IgD-negative memory B cell (primary cell): ENCODE measurements at regions not wholly inside any gene's neighbourhood (a gene's known extent, or its start where the extent isn't known, plus 50 kb on each side); places are given as distances from the start of the nearest gene placed in this dataset.

ENCODE experiments used
- H3K27ac Mint-ChIP-seq, 3 donors: one replicate each; pipeline ENCODE4 v1.8.0; 2020 to 2022; ENCODE audit warnings: mild to moderate bottlenecking in 3 of 3, mixed read lengths in 3 of 3, moderate library complexity in 1 of 3
- H3K27me3 Mint-ChIP-seq: one replicate; pipeline ENCODE4 v1.8.0; 2021; ENCODE audit warnings: mixed read lengths
- H3K36me3 Mint-ChIP-seq: one replicate; pipeline ENCODE4 v1.8.0; 2020; ENCODE audit warnings: mild to moderate bottlenecking, mixed read lengths
- H3K4me1 Mint-ChIP-seq, 3 donors: one replicate each; pipeline ENCODE4 v1.8.0; 2020 to 2022; ENCODE audit warnings: mixed read lengths in 3 of 3, mild to moderate bottlenecking in 1 of 3
- H3K4me3 Mint-ChIP-seq, 4 donors: one replicate each; pipeline ENCODE4 v1.8.0; 2020 to 2022; ENCODE audit warnings: mild to moderate bottlenecking in 4 of 4, mixed read lengths in 4 of 4, moderate library complexity in 3 of 4
- H3K9me3 Mint-ChIP-seq, 3 donors: one replicate each; pipeline ENCODE4 v1.8.0; 2020 to 2021; ENCODE audit warnings: mixed read lengths in 3 of 3, mild to moderate bottlenecking in 1 of 3

GRCh38 chr5:61744690-61745619 lies 412.9 kb downstream of the ZSWIM6 start:
- Mint-ChIP-seq H3K9me3 (peaks cover 2 to 13% (median 2%) of the 10 kb centered on the region in 3 donors), H3K27ac (peak overlapping the region in 1 of 3 donors; percentile 43), H3K36me3 (no peaks in the 10 kb centered on the region), H3K4me3 (peak overlapping the region in 1 of 4 donors; percentile 49), H3K4me1 (no peaks in the 10 kb centered on the region), H3K27me3 (no peaks in the 10 kb centered on the region)

GRCh38 chr5:61746831-61747575 lies 414.9 kb downstream of the ZSWIM6 start:
- H3K36me3 Mint-ChIP-seq, result no peaks in the 10 kb centered on the region
- H3K9me3 Mint-ChIP-seq, result peaks cover 2 to 15% (median 6%) of the 10 kb centered on the region in 3 donors
- H3K27me3 Mint-ChIP-seq, result no peaks in the 10 kb centered on the region
- H3K4me3 Mint-ChIP-seq, result no peak overlapping the region
- no peak overlapping the region for H3K27ac Mint-ChIP-seq
- no peaks in the 10 kb centered on the region for H3K4me1 Mint-ChIP-seq

GRCh38 chr5:61748121-61748520 lies 416.1 kb downstream of the ZSWIM6 start:
- Mint-ChIP-seq H3K27me3 (no peaks in the 10 kb centered on the region), H3K4me1 (no peaks in the 10 kb centered on the region), H3K36me3 (no peaks in the 10 kb centered on the region), H3K4me3 (no peak overlapping the region), H3K9me3 (peaks cover 3 to 15% (median 6%) of the 10 kb centered on the region in 3 donors), H3K27ac (no peak overlapping the region)

GRCh38 chr5:61748651-61749050 lies 416.6 kb downstream of the ZSWIM6 start:
- no peaks in the 10 kb centered on the region for H3K36me3 Mint-ChIP-seq
- H3K27ac Mint-ChIP-seq, result no peak overlapping the region
- no peaks in the 10 kb centered on the region for H3K4me1 Mint-ChIP-seq
- no peaks in the 10 kb centered on the region for H3K27me3 Mint-ChIP-seq
- H3K9me3 Mint-ChIP-seq, result peaks cover 4 to 13% (median 6%) of the 10 kb centered on the region in 3 donors
- H3K4me3 Mint-ChIP-seq, result no peak overlapping the region

- H3K36me3 Mint-ChIP-seq, result no peaks in the 10 kb centered on the region
- no peak overlapping the region for H3K4me3 Mint-ChIP-seq
- no peak overlapping the region for H3K27ac Mint-ChIP-seq
- H3K27me3 Mint-ChIP-seq, result no peaks in the 10 kb centered on the region
- peaks cover 2 to 8% (median 6%) of the 10 kb centered on the region in 3 donors for H3K9me3 Mint-ChIP-seq
- no peaks in the 10 kb centered on the region for H3K4me1 Mint-ChIP-seq
Measured at GRCh38 chr5:61752588-61752987, 420.5 kb downstream of the ZSWIM6 start.

GRCh38 chr5:61754792-61755191 lies 422.7 kb downstream of the ZSWIM6 start:
- H3K27ac Mint-ChIP-seq, result no peak overlapping the region
- peaks cover 2 to 6% (median 6%) of the 10 kb centered on the region in 3 donors for H3K9me3 Mint-ChIP-seq
- no peak overlapping the region for H3K4me3 Mint-ChIP-seq
- no peaks in the 10 kb centered on the region for H3K36me3 Mint-ChIP-seq
- H3K27me3 Mint-ChIP-seq, result peaks cover 2% of the 10 kb centered on the region
- no peaks in the 10 kb centered on the region for H3K4me1 Mint-ChIP-seq

- no peak overlapping the region for H3K4me3 Mint-ChIP-seq
- H3K27ac Mint-ChIP-seq, result no peak overlapping the region
- H3K9me3 Mint-ChIP-seq, result peaks cover 0 to 3% (median 2%) of the 10 kb centered on the region in 3 donors
- H3K4me1 Mint-ChIP-seq, result no peaks in the 10 kb centered on the region
- peaks cover 4% of the 10 kb centered on the region for H3K27me3 Mint-ChIP-seq
- H3K36me3 Mint-ChIP-seq, result no peaks in the 10 kb centered on the region
Measured at GRCh38 chr5:61755726-61756222, 423.7 kb downstream of the ZSWIM6 start.

- H3K27ac Mint-ChIP-seq, result no peak overlapping the region
- no peak overlapping the region for H3K4me3 Mint-ChIP-seq
- peaks cover 2 to 7% (median 2%) of the 10 kb centered on the region in 3 donors for H3K9me3 Mint-ChIP-seq
- peaks cover 5% of the 10 kb centered on the region for H3K27me3 Mint-ChIP-seq
- H3K36me3 Mint-ChIP-seq, result no peaks in the 10 kb centered on the region
- H3K4me1 Mint-ChIP-seq, result no peaks in the 10 kb centered on the region
Measured at GRCh38 chr5:61758711-61759110, 426.7 kb downstream of the ZSWIM6 start.

- peaks cover 3 to 10% (median 6%) of the 10 kb centered on the region in 3 donors for H3K9me3 Mint-ChIP-seq
- no peak overlapping the region for H3K27ac Mint-ChIP-seq
- no peaks in the 10 kb centered on the region for H3K4me1 Mint-ChIP-seq
- H3K36me3 Mint-ChIP-seq, result no peaks in the 10 kb centered on the region
- no peak overlapping the region for H3K4me3 Mint-ChIP-seq
- H3K27me3 Mint-ChIP-seq, result peaks cover 3% of the 10 kb centered on the region
Measured at GRCh38 chr5:61765471-61765870, 433.4 kb downstream of the ZSWIM6 start.

GRCh38 chr5:61766141-61766540 lies 434.1 kb downstream of the ZSWIM6 start:
- no peak overlapping the region for H3K27ac Mint-ChIP-seq
- H3K9me3 Mint-ChIP-seq, result peaks cover 3 to 10% (median 6%) of the 10 kb centered on the region in 3 donors
- no peaks in the 10 kb centered on the region for H3K27me3 Mint-ChIP-seq
- H3K36me3 Mint-ChIP-seq, result no peaks in the 10 kb centered on the region
- no peaks in the 10 kb centered on the region for H3K4me1 Mint-ChIP-seq
- no peak overlapping the region for H3K4me3 Mint-ChIP-seq

GRCh38 chr5:61767231-61768080 lies 435.4 kb downstream of the ZSWIM6 start:
- Mint-ChIP-seq H3K4me3 (no peak overlapping the region), H3K27me3 (no peaks in the 10 kb centered on the region), H3K36me3 (no peaks in the 10 kb centered on the region), H3K4me1 (no peaks in the 10 kb centered on the region), H3K9me3 (peaks cover 2 to 6% (median 3%) of the 10 kb centered on the region in 3 donors), H3K27ac (no peak overlapping the region)

- no peaks in the 10 kb centered on the region for H3K36me3 Mint-ChIP-seq
- no peak overlapping the region for H3K4me3 Mint-ChIP-seq
- H3K27me3 Mint-ChIP-seq, result no peaks in the 10 kb centered on the region
Measured at GRCh38 chr5:61768692-61769281, 436.7 kb downstream of the ZSWIM6 start.

GRCh38 chr5:61771062-61771461 lies 439.0 kb downstream of the ZSWIM6 start:
- Mint-ChIP-seq H3K27ac (no peak overlapping the region), H3K4me3 (no peak overlapping the region), H3K4me1 (no peaks in the 10 kb centered on the region)

More at GRCh38 chr5:61768692-61769281, 436.7 kb downstream of the ZSWIM6 start:
- H3K4me1 Mint-ChIP-seq, result no peaks in the 10 kb centered on the region
- peaks cover 2 to 6% (median 3%) of the 10 kb centered on the region in 3 donors for H3K9me3 Mint-ChIP-seq
- H3K27ac Mint-ChIP-seq, result no peak overlapping the region

GRCh38 chr5:61771808-61772207 lies 439.8 kb downstream of the ZSWIM6 start:
- H3K9me3 Mint-ChIP-seq, result peaks cover 0 to 2% (median 0%) of the 10 kb centered on the region in 3 donors
- no peak overlapping the region for H3K27ac Mint-ChIP-seq
- no peak overlapping the region for H3K4me3 Mint-ChIP-seq
- no peaks in the 10 kb centered on the region for H3K4me1 Mint-ChIP-seq
- H3K27me3 Mint-ChIP-seq, result peaks cover 3% of the 10 kb centered on the region
- no peaks in the 10 kb centered on the region for H3K36me3 Mint-ChIP-seq

More at GRCh38 chr5:61771062-61771461, 439.0 kb downstream of the ZSWIM6 start:
- Mint-ChIP-seq H3K9me3 (peaks cover 0 to 2% (median 0%) of the 10 kb centered on the region in 3 donors), H3K36me3 (no peaks in the 10 kb centered on the region), H3K27me3 (peaks cover 3% of the 10 kb centered on the region)
